ENCODE measurements at regions not wholly inside any gene's neighbourhood (a gene's known extent, or its start where the extent isn't known, plus 50 kb on each side); places are given as distances from the start of the nearest gene placed in this dataset.

- Histone ChIP-seq H3K27me3 (replicated peaks; ENCODE audit: control insufficient read depth, insufficient read depth, low read length) (no peaks in the 10 kb centered on the region), H3K4me3 (replicated peaks; ENCODE audit: low read depth, low read length) (no peak overlapping the region), H3K36me3 (ENCODE audit: control insufficient read depth, insufficient read depth, low read length) (no peaks in the 10 kb centered on the region)
- TF ChIP-seq CTCF (IDR thresholded peaks at IDR 0.05; ENCODE audit: insufficient read depth, low read length, poor library complexity, severe bottlenecking): no peak
- no peak for DNase-seq (ENCODE audit: extremely low read depth, insufficient read length)
Measured at GRCh38 chr10:62736168-62736546, 68.4 kb upstream of the ADO start.

DNA sequence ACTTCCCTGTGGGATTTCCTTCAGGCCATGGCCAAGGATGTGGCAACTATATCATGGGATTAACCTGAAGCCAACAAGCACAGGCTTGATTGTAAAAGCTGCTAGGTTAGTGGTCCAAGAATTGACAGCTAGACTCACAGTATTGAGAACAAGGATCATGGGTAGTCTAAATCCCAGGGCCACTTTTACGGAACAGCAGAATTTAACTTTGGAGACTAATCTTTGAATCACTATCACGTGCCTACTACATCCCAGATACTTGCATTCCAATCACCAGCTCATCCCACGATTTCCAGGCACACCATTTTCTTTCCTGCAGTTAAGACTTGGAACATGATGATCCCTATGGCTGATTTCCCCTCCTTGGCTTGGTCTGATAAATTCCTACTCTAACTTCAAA, 65.6 kb upstream of the ADO start:
- no peak for TF ChIP-seq CTCF (IDR thresholded peaks at IDR 0.05; ENCODE audit: insufficient read depth, low read length, poor library complexity, severe bottlenecking)
- H3K27me3 ChIP-seq (replicated peaks; ENCODE audit: control insufficient read depth, insufficient read depth, low read length): no peaks in the 10 kb centered on the region
- DNase-seq (ENCODE audit: extremely low read depth, insufficient read length): no peak
- H3K4me3 ChIP-seq (replicated peaks; ENCODE audit: low read depth, low read length): no peak overlapping the region
- H3K36me3 ChIP-seq (ENCODE audit: control insufficient read depth, insufficient read depth, low read length): no peaks in the 10 kb centered on the region

- no peak overlapping the region for H3K4me3 ChIP-seq (replicated peaks; ENCODE audit: low read depth, low read length)
- H3K36me3 ChIP-seq (ENCODE audit: control insufficient read depth, insufficient read depth, low read length): no peaks in the 10 kb centered on the region
- TF ChIP-seq CTCF (IDR thresholded peaks at IDR 0.05; ENCODE audit: insufficient read depth, low read length, poor library complexity, severe bottlenecking): no peak
- no peak for DNase-seq (ENCODE audit: extremely low read depth, insufficient read length)
- no peaks in the 10 kb centered on the region for H3K27me3 ChIP-seq (replicated peaks; ENCODE audit: control insufficient read depth, insufficient read depth, low read length)
Measured at GRCh38 chr10:62740885-62741745, 63.4 kb upstream of the ADO start.

GRCh38 chr10:62741996-62742395, 62.5 kb upstream of the ADO start:
- no peaks in the 10 kb centered on the region for H3K27me3 ChIP-seq (replicated peaks; ENCODE audit: control insufficient read depth, insufficient read depth, low read length)
- H3K36me3 ChIP-seq (ENCODE audit: control insufficient read depth, insufficient read depth, low read length): no peaks in the 10 kb centered on the region
- TF ChIP-seq CTCF (IDR thresholded peaks at IDR 0.05; ENCODE audit: insufficient read depth, low read length, poor library complexity, severe bottlenecking): no peak
- no peak overlapping the region for H3K4me3 ChIP-seq (replicated peaks; ENCODE audit: low read depth, low read length)
- no peak for DNase-seq (ENCODE audit: extremely low read depth, insufficient read length)

DNA sequence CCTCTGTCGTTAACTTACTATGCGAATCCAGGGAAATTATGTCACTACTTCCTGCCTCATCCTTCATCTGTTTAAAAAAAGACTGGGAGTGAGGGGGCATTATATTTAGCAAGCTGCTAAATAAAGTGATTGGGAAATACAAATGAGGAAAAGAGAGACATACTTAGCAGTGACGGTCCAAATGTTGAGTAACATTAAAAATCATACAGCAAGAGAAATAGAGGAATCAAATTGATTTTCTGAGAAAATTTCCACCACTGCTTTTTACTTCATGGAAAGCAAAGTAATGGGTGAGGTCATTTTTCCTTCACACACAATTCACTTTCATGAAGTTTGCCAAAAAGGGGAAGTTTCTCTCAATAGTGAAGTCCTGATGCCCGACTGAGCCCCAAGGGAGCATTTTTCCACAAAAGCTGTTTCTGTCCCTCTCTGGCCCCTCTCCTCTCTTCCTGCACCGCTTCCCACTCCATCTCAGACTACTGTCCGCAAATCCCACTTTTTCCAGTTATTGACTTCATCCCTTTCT, 61.9 kb upstream of the ADO start:
- TF ChIP-seq CTCF (IDR thresholded peaks at IDR 0.05; ENCODE audit: insufficient read depth, low read length, poor library complexity, severe bottlenecking): no peak
- H3K4me3 ChIP-seq (replicated peaks; ENCODE audit: low read depth, low read length): no peak overlapping the region
- no peak for DNase-seq (ENCODE audit: extremely low read depth, insufficient read length)

More for the DNA sequence above, 61.9 kb upstream of the ADO start:
- no peaks in the 10 kb centered on the region for H3K36me3 ChIP-seq (ENCODE audit: control insufficient read depth, insufficient read depth, low read length)
- H3K27me3 ChIP-seq (replicated peaks; ENCODE audit: control insufficient read depth, insufficient read depth, low read length): no peaks in the 10 kb centered on the region

All from GM06990 (cell line).